Natural killer cell treated with Interleukin-12 subunit alpha and Interleukin-12 subunit beta and Interleukin-15 and Interleukin-18, amount 100 ng/mL, for 72 hours (primary cell): ENCODE measurements at regions not wholly inside any gene's neighbourhood (a gene's known extent, or its start where the extent isn't known, plus 50 kb on each side); places are given as distances from the start of the nearest gene placed in this dataset.
"Not testable (repeated sequence)": the region's sequence is repeated elsewhere in the genome, so short reads cannot be mapped to it uniquely, and the experiment has no call there.

Experiments
- ATAC-seq, 2 donors: fragments of 150-1000 bp; cut with Tn5 transposase in 1 of 2; sonication (Bioruptor Pico), chemical (Tn5 transposase) in 1 of 2; 2 replicates each; pipeline ENCODE4 v1.10.0; 2021
- DNase-seq: peaks from one replicate; pipeline ENCODE4 v3.0.0; 2022; ENCODE audit warnings: low spot score
- H3K27ac Mint-ChIP-seq, 2 donors: 1 replicate in 1 of 2; 2 replicates in 1 of 2; pipeline ENCODE4 v1.8.0; 2022; ENCODE audit warnings: mixed read lengths in 2 of 2, mild to moderate bottlenecking in 1 of 2, moderate library complexity in 1 of 2
- H3K27me3 Mint-ChIP-seq, 2 donors: 1 replicate in 1 of 2; 2 replicates in 1 of 2; pipeline ENCODE4 v1.8.0; 2022; ENCODE audit warnings: mixed read lengths in 2 of 2
- H3K36me3 Mint-ChIP-seq: one replicate; pipeline ENCODE4 v1.8.0; 2022; ENCODE audit warnings: mixed read lengths
- H3K4me1 Mint-ChIP-seq, 2 donors: 1 replicate in 1 of 2; 2 replicates in 1 of 2; pipeline ENCODE4 v1.8.0; 2022; ENCODE audit warnings: low read depth in 2 of 2, mixed read lengths in 2 of 2, mild to moderate bottlenecking in 1 of 2
- H3K4me3 Mint-ChIP-seq: one replicate; pipeline ENCODE4 v1.8.0; 2022; ENCODE audit warnings: mixed read lengths
- H3K9me3 Mint-ChIP-seq: 2 replicates; pipeline ENCODE4 v1.8.0; 2022; ENCODE audit warnings: mixed read lengths

- H3K27ac Mint-ChIP-seq, DNase-seq, H3K4me1 Mint-ChIP-seq, H3K36me3 Mint-ChIP-seq, H3K9me3 Mint-ChIP-seq, ATAC-seq, H3K27me3 Mint-ChIP-seq, H3K4me3 Mint-ChIP-seq: not testable (repeated sequence)
Observed at GRCh38 chrX:63217549-63217948, 133.6 kb downstream of the SPIN4 start.

- H3K36me3 Mint-ChIP-seq, H3K4me1 Mint-ChIP-seq, H3K27me3 Mint-ChIP-seq, H3K4me3 Mint-ChIP-seq, H3K9me3 Mint-ChIP-seq, DNase-seq, H3K27ac Mint-ChIP-seq: not testable (repeated sequence)
- peak in 1 of 2 donors; percentile 52 for ATAC-seq
Observed at GRCh38 chrX:63209645-63210044, 141.5 kb downstream of the SPIN4 start.

- H3K4me1 Mint-ChIP-seq, H3K9me3 Mint-ChIP-seq, DNase-seq, ATAC-seq, H3K36me3 Mint-ChIP-seq, H3K4me3 Mint-ChIP-seq, H3K27ac Mint-ChIP-seq, H3K27me3 Mint-ChIP-seq: not testable (repeated sequence)
Observed at GRCh38 chrX:63209128-63209527, 142.0 kb downstream of the SPIN4 start.

GRCh38 chrX:63204266-63205074 is 146.7 kb downstream of the SPIN4 start:
- H3K4me1 Mint-ChIP-seq, DNase-seq, H3K9me3 Mint-ChIP-seq, H3K27me3 Mint-ChIP-seq, H3K4me3 Mint-ChIP-seq, ATAC-seq, H3K36me3 Mint-ChIP-seq, H3K27ac Mint-ChIP-seq: not testable (repeated sequence)

- not testable (repeated sequence) for H3K4me1 Mint-ChIP-seq
Observed at GRCh38 chrX:63201987-63202386, 149.1 kb downstream of the SPIN4 start.

GRCh38 chrX:63198693-63199092 is 152.4 kb downstream of the SPIN4 start:
- H3K27me3 Mint-ChIP-seq, H3K4me3 Mint-ChIP-seq, ATAC-seq, H3K9me3 Mint-ChIP-seq, H3K27ac Mint-ChIP-seq, H3K4me1 Mint-ChIP-seq, H3K36me3 Mint-ChIP-seq, DNase-seq: not testable (repeated sequence)

More at GRCh38 chrX:63201987-63202386, 149.1 kb downstream of the SPIN4 start:
- not testable (repeated sequence) for H3K4me3 Mint-ChIP-seq, DNase-seq, H3K9me3 Mint-ChIP-seq, H3K27ac Mint-ChIP-seq, H3K36me3 Mint-ChIP-seq, ATAC-seq, H3K27me3 Mint-ChIP-seq

GRCh38 chrX:63192366-63193041 is 158.6 kb downstream of the SPIN4 start:
- H3K36me3 Mint-ChIP-seq, result not testable (repeated sequence)

GRCh38 chrX:63186137-63186536 is 165.0 kb downstream of the SPIN4 start:
- no peaks in the 10 kb centered on the region for H3K4me1 Mint-ChIP-seq

More at GRCh38 chrX:63192366-63193041, 158.6 kb downstream of the SPIN4 start:
- not testable (repeated sequence) for ATAC-seq, H3K4me1 Mint-ChIP-seq, H3K27me3 Mint-ChIP-seq, DNase-seq, H3K4me3 Mint-ChIP-seq, H3K9me3 Mint-ChIP-seq, H3K27ac Mint-ChIP-seq

GRCh38 chrX:63179852-63180251 is 171.3 kb downstream of the SPIN4 start:
- H3K27me3 Mint-ChIP-seq, result not testable (repeated sequence)

More at GRCh38 chrX:63186137-63186536, 165.0 kb downstream of the SPIN4 start:
- H3K9me3 Mint-ChIP-seq, result no peaks in the 10 kb centered on the region
- no peaks in the 10 kb centered on the region for H3K36me3 Mint-ChIP-seq
- no peak for DNase-seq
- ATAC-seq, result no peak
- no peak overlapping the region for H3K27ac Mint-ChIP-seq
- H3K27me3 Mint-ChIP-seq, result no peaks in the 10 kb centered on the region
- no peak overlapping the region for H3K4me3 Mint-ChIP-seq

GRCh38 chrX:63176578-63176977 is 174.6 kb downstream of the SPIN4 start:
- peak in 1 of 2 donors; percentile 32 for ATAC-seq
- H3K4me3 Mint-ChIP-seq, H3K4me1 Mint-ChIP-seq, DNase-seq, H3K27ac Mint-ChIP-seq, H3K9me3 Mint-ChIP-seq, H3K36me3 Mint-ChIP-seq, H3K27me3 Mint-ChIP-seq: not testable (repeated sequence)

More at GRCh38 chrX:63179852-63180251, 171.3 kb downstream of the SPIN4 start:
- not testable (repeated sequence) for H3K27ac Mint-ChIP-seq, H3K4me1 Mint-ChIP-seq, DNase-seq, H3K4me3 Mint-ChIP-seq, H3K9me3 Mint-ChIP-seq, H3K36me3 Mint-ChIP-seq, ATAC-seq

- H3K27ac Mint-ChIP-seq, H3K4me3 Mint-ChIP-seq, H3K36me3 Mint-ChIP-seq, H3K27me3 Mint-ChIP-seq, ATAC-seq, H3K4me1 Mint-ChIP-seq, H3K9me3 Mint-ChIP-seq, DNase-seq: not testable (repeated sequence)
Observed at GRCh38 chrX:63173841-63174718, 177.1 kb downstream of the SPIN4 start.

GRCh38 chrX:63169416-63169815 is 181.7 kb downstream of the SPIN4 start:
- not testable (repeated sequence) for H3K9me3 Mint-ChIP-seq, ATAC-seq, H3K4me3 Mint-ChIP-seq, H3K27me3 Mint-ChIP-seq, H3K4me1 Mint-ChIP-seq, H3K27ac Mint-ChIP-seq, DNase-seq, H3K36me3 Mint-ChIP-seq

- H3K36me3 Mint-ChIP-seq, H3K4me1 Mint-ChIP-seq: not testable (repeated sequence)
- ATAC-seq, result peak in 1 of 2 donors; percentile 32
Observed at GRCh38 chrX:63168949-63169348, 182.2 kb downstream of the SPIN4 start.

GRCh38 chrX:63167002-63167401 is 184.1 kb downstream of the SPIN4 start:
- H3K27me3 Mint-ChIP-seq, H3K4me3 Mint-ChIP-seq, DNase-seq, H3K36me3 Mint-ChIP-seq, ATAC-seq, H3K9me3 Mint-ChIP-seq, H3K27ac Mint-ChIP-seq, H3K4me1 Mint-ChIP-seq: not testable (repeated sequence)

More at GRCh38 chrX:63168949-63169348, 182.2 kb downstream of the SPIN4 start:
- not testable (repeated sequence) for H3K4me3 Mint-ChIP-seq, H3K27ac Mint-ChIP-seq, H3K27me3 Mint-ChIP-seq, DNase-seq, H3K9me3 Mint-ChIP-seq
